ENCODE measurements at regions not wholly inside any gene's neighbourhood (a gene's known extent, or its start where the extent isn't known, plus 50 kb on each side); places are given as distances from the start of the nearest gene placed in this dataset.
"Not testable (repeated sequence)": the region's sequence is repeated elsewhere in the genome, so short reads cannot be mapped to it uniquely, and the experiment has no call there.

GRCh38 chr11:22522225-22522624, 103.4 kb downstream of the FANCF start:
- intact Hi-C loops (cut with micrococcal nuclease), result no loop called here
- Mint-ChIP-seq H3K27ac (no peak overlapping the region), H3K4me3 (ENCODE audit: low read depth) (no peak overlapping the region), H3K4me1 (ENCODE audit: low read depth) (no peaks in the 10 kb centered on the region), H3K9me3 (no peaks in the 10 kb centered on the region), H3K36me3 (ENCODE audit: low read depth) (no peaks in the 10 kb centered on the region), H3K27me3 (ENCODE audit: low read depth) (no peaks in the 10 kb centered on the region)
- DNase-seq (ENCODE audit: low spot score), result no peak

GRCh38 chr11:22521226-22521625, 104.4 kb downstream of the FANCF start:
- Mint-ChIP-seq H3K4me3 (ENCODE audit: low read depth) (no peak overlapping the region), H3K36me3 (ENCODE audit: low read depth) (no peaks in the 10 kb centered on the region), H3K4me1 (ENCODE audit: low read depth) (no peaks in the 10 kb centered on the region), H3K27ac (no peak overlapping the region), H3K9me3 (no peaks in the 10 kb centered on the region), H3K27me3 (ENCODE audit: low read depth) (no peaks in the 10 kb centered on the region)
- intact Hi-C loops (cut with micrococcal nuclease), result no loop called here
- no peak for DNase-seq (ENCODE audit: low spot score)

GRCh38 chr11:22520521-22520920, 105.1 kb downstream of the FANCF start:
- Mint-ChIP-seq H3K27me3 (ENCODE audit: low read depth) (no peaks in the 10 kb centered on the region), H3K4me3 (ENCODE audit: low read depth) (no peak overlapping the region), H3K27ac (no peak overlapping the region), H3K36me3 (ENCODE audit: low read depth) (no peaks in the 10 kb centered on the region), H3K9me3 (no peaks in the 10 kb centered on the region), H3K4me1 (ENCODE audit: low read depth) (no peaks in the 10 kb centered on the region)
- no peak for DNase-seq (ENCODE audit: low spot score)
- intact Hi-C loops (cut with micrococcal nuclease), result no loop called here

GRCh38 chr11:22518344-22518743, 107.3 kb downstream of the FANCF start:
- H3K4me3 Mint-ChIP-seq (ENCODE audit: low read depth); H3K27ac Mint-ChIP-seq; DNase-seq (ENCODE audit: low spot score); H3K27me3 Mint-ChIP-seq (ENCODE audit: low read depth); H3K4me1 Mint-ChIP-seq (ENCODE audit: low read depth); H3K9me3 Mint-ChIP-seq; intact Hi-C loops (cut with micrococcal nuclease); H3K36me3 Mint-ChIP-seq (ENCODE audit: low read depth): not testable (repeated sequence)

- Mint-ChIP-seq H3K27ac (no peak overlapping the region), H3K36me3 (ENCODE audit: low read depth) (no peaks in the 10 kb centered on the region), H3K27me3 (ENCODE audit: low read depth) (no peaks in the 10 kb centered on the region), H3K9me3 (no peaks in the 10 kb centered on the region), H3K4me3 (ENCODE audit: low read depth) (no peak overlapping the region), H3K4me1 (ENCODE audit: low read depth) (no peaks in the 10 kb centered on the region)
- DNase-seq (ENCODE audit: low spot score), result no peak
- intact Hi-C loops (cut with micrococcal nuclease), result no loop called here
These were observed 109.5 kb downstream of the FANCF start for GRCh38 chr11:22516111-22516510.

- no peak for DNase-seq (ENCODE audit: low spot score)
- intact Hi-C loops (cut with micrococcal nuclease), result no loop called here
These were observed 113.2 kb downstream of the FANCF start for GRCh38 chr11:22512457-22512856.

GRCh38 chr11:22510741-22511140, 114.9 kb downstream of the FANCF start:
- intact Hi-C loops (cut with micrococcal nuclease), result no loop called here
- Mint-ChIP-seq H3K27ac (no peak overlapping the region), H3K4me1 (ENCODE audit: low read depth) (no peaks in the 10 kb centered on the region), H3K9me3 (no peaks in the 10 kb centered on the region), H3K36me3 (ENCODE audit: low read depth) (no peaks in the 10 kb centered on the region), H3K4me3 (ENCODE audit: low read depth) (no peak overlapping the region), H3K27me3 (ENCODE audit: low read depth) (no peaks in the 10 kb centered on the region)
- no peak for DNase-seq (ENCODE audit: low spot score)

More at GRCh38 chr11:22512457-22512856, 113.2 kb downstream of the FANCF start:
- no peak overlapping the region for H3K4me3 Mint-ChIP-seq (ENCODE audit: low read depth)
- no peak overlapping the region for H3K27ac Mint-ChIP-seq
- H3K27me3 Mint-ChIP-seq (ENCODE audit: low read depth), result no peaks in the 10 kb centered on the region
- no peaks in the 10 kb centered on the region for H3K9me3 Mint-ChIP-seq
- no peaks in the 10 kb centered on the region for H3K36me3 Mint-ChIP-seq (ENCODE audit: low read depth)
- no peaks in the 10 kb centered on the region for H3K4me1 Mint-ChIP-seq (ENCODE audit: low read depth)

- DNase-seq (ENCODE audit: low spot score), result no peak
- intact Hi-C loops (cut with micrococcal nuclease), result no loop called here
- H3K9me3 Mint-ChIP-seq, result no peaks in the 10 kb centered on the region
- H3K27ac Mint-ChIP-seq, result no peak overlapping the region
- no peaks in the 10 kb centered on the region for H3K27me3 Mint-ChIP-seq (ENCODE audit: low read depth)
- no peaks in the 10 kb centered on the region for H3K4me1 Mint-ChIP-seq (ENCODE audit: low read depth)
- H3K36me3 Mint-ChIP-seq (ENCODE audit: low read depth), result no peaks in the 10 kb centered on the region
- no peak overlapping the region for H3K4me3 Mint-ChIP-seq (ENCODE audit: low read depth)
These were observed 115.6 kb downstream of the FANCF start for GRCh38 chr11:22510010-22510409.

GRCh38 chr11:22508665-22509064, 117.0 kb downstream of the FANCF start:
- Mint-ChIP-seq H3K4me1 (ENCODE audit: low read depth) (no peaks in the 10 kb centered on the region), H3K9me3 (no peaks in the 10 kb centered on the region), H3K36me3 (ENCODE audit: low read depth) (no peaks in the 10 kb centered on the region), H3K4me3 (ENCODE audit: low read depth) (no peak overlapping the region), H3K27ac (no peak overlapping the region), H3K27me3 (ENCODE audit: low read depth) (no peaks in the 10 kb centered on the region)
- intact Hi-C loops (cut with micrococcal nuclease), result no loop called here
- DNase-seq (ENCODE audit: low spot score), result no peak

- intact Hi-C loops (cut with micrococcal nuclease), result no loop called here
- H3K27ac Mint-ChIP-seq, result no peak overlapping the region
- H3K9me3 Mint-ChIP-seq, result no peaks in the 10 kb centered on the region
- H3K36me3 Mint-ChIP-seq (ENCODE audit: low read depth), result no peaks in the 10 kb centered on the region
- H3K4me3 Mint-ChIP-seq (ENCODE audit: low read depth), result no peak overlapping the region
- H3K4me1 Mint-ChIP-seq (ENCODE audit: low read depth), result no peaks in the 10 kb centered on the region
- no peaks in the 10 kb centered on the region for H3K27me3 Mint-ChIP-seq (ENCODE audit: low read depth)
- DNase-seq (ENCODE audit: low spot score), result no peak
These were observed 128.1 kb downstream of the FANCF start for GRCh38 chr11:22497474-22497873.

- Mint-ChIP-seq H3K4me3 (ENCODE audit: low read depth) (no peak overlapping the region), H3K27ac (no peak overlapping the region), H3K4me1 (ENCODE audit: low read depth) (no peaks in the 10 kb centered on the region), H3K27me3 (ENCODE audit: low read depth) (no peaks in the 10 kb centered on the region), H3K36me3 (ENCODE audit: low read depth) (no peaks in the 10 kb centered on the region), H3K9me3 (no peaks in the 10 kb centered on the region)
- no peak for DNase-seq (ENCODE audit: low spot score)
- intact Hi-C loops (cut with micrococcal nuclease), result no loop called here
These were observed 133.9 kb downstream of the FANCF start for GRCh38 chr11:22491555-22492225.

GRCh38 chr11:22479971-22480720, 142.0 kb downstream of the SLC17A6 start:
- Mint-ChIP-seq H3K9me3 (no peaks in the 10 kb centered on the region), H3K4me3 (ENCODE audit: low read depth) (no peak overlapping the region), H3K27me3 (ENCODE audit: low read depth) (no peaks in the 10 kb centered on the region), H3K4me1 (ENCODE audit: low read depth) (no peaks in the 10 kb centered on the region), H3K27ac (no peak overlapping the region), H3K36me3 (ENCODE audit: low read depth) (no peaks in the 10 kb centered on the region)
- intact Hi-C loops (cut with micrococcal nuclease), result no loop called here
- no peak for DNase-seq (ENCODE audit: low spot score)

- H3K36me3 Mint-ChIP-seq (ENCODE audit: low read depth), result no peaks in the 10 kb centered on the region
- no peak overlapping the region for H3K27ac Mint-ChIP-seq
- no peaks in the 10 kb centered on the region for H3K4me1 Mint-ChIP-seq (ENCODE audit: low read depth)
- no peak for DNase-seq (ENCODE audit: low spot score)
- H3K9me3 Mint-ChIP-seq, result no peaks in the 10 kb centered on the region
- no peak overlapping the region for H3K4me3 Mint-ChIP-seq (ENCODE audit: low read depth)
- H3K27me3 Mint-ChIP-seq (ENCODE audit: low read depth), result no peaks in the 10 kb centered on the region
- intact Hi-C loops (cut with micrococcal nuclease), result no loop called here
These were observed 141.0 kb downstream of the SLC17A6 start for GRCh38 chr11:22479208-22479607.
